ENCODE measurements at regions not wholly inside any gene's neighbourhood (a gene's known extent, or its start where the extent isn't known, plus 50 kb on each side); places are given as distances from the start of the nearest gene placed in this dataset.

DNA sequence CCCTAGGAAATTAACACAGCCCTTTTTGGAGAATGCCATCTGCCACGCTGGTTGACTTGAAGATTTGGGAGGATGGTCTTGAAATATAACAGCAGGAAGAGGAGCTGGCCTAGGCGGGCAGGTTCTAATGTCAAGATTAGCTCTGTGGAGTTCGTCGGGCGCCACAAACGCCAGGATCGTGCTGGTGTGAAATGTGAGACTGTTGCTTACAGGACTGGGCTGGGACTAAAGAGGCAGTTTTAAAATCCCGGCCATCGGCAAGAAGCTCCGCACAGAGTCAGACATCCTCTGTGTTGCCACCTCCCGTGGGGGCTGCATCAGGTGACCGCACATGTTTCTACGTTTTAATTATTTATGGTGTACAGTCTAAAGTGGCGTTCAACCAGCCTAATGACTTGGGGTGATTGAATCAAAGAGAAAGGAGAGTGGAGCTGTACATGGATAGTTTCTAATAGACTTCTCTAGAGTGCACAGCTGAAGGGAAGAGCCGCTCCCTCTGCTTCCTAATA, 99.4 kb upstream of the BCL11A start:
- H3K4me3 ChIP-seq (ENCODE audit: low read length): no peak overlapping the region
- DNase-seq: no peak
- H3K36me3 ChIP-seq (ENCODE audit: control insufficient read depth, insufficient read depth, low read length): no peaks in the 10 kb centered on the region
- H3K27ac ChIP-seq (ENCODE audit: low read length): no peak overlapping the region
- H3K4me1 ChIP-seq (ENCODE audit: control insufficient read depth, insufficient read depth, low read length): peaks cover 11% of the 10 kb centered on the region
- H3K9me3 ChIP-seq (ENCODE audit: control insufficient read depth, low read depth, low read length): no peaks in the 10 kb centered on the region
- WGBS (ENCODE audit: insufficient coverage, low lambda C conversion rate): no CpG with 5 or more reads among the region's 15 CpGs
- H3K27me3 ChIP-seq (ENCODE audit: control insufficient read depth, insufficient read depth, low read length): no peaks in the 10 kb centered on the region

DNA sequence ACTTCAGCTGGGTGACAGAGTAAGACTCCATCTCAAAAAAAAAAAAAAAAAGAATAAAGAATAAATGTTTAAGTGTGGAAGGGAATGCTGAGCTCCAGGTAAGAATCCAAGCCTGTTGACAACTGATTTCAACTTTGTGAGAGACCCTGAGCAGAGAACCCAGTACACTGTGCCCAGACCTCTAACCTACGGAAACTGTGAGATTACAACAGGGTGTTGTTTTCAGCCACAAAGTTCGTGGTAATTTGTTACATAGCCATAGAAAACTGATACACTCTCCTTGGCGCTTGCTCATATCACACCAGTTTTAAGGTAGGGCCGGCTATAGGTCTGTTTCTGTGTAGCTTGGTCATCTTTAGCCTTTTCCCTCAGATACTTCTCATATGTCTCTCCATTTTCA, 98.4 kb upstream of the PAPOLG start:
- WGBS (ENCODE audit: insufficient coverage, low lambda C conversion rate): no CpG with 5 or more reads among the region's 4 CpGs
- Histone ChIP-seq H3K4me3 (ENCODE audit: low read length) (no peak overlapping the region), H3K9me3 (ENCODE audit: control insufficient read depth, low read depth, low read length) (no peaks in the 10 kb centered on the region), H3K27ac (ENCODE audit: low read length) (no peak overlapping the region), H3K36me3 (ENCODE audit: control insufficient read depth, insufficient read depth, low read length) (no peaks in the 10 kb centered on the region), H3K4me1 (ENCODE audit: control insufficient read depth, insufficient read depth, low read length) (no peaks in the 10 kb centered on the region), H3K27me3 (ENCODE audit: control insufficient read depth, insufficient read depth, low read length) (no peaks in the 10 kb centered on the region)
- DNase-seq: no peak

DNA sequence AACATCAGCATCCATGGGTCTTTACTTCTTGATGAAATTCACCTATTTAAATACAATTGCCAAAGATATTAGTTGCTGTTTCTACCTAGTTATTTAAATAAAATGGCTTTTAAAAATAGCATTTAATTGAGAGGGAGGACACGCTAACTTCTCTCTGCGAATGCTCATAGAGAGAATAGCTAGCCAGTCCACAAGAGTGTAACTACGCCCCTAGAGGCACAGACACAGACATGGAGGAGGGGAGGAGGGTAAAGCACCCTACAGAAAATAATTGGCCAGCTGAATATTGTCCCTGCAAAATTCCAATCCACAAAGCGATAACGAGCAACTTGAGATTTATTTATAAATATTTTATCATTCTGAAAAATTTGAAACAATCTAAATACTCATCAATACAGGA, 97.0 kb upstream of the PAPOLG start:
- Histone ChIP-seq H3K4me1 (ENCODE audit: control insufficient read depth, insufficient read depth, low read length) (no peaks in the 10 kb centered on the region), H3K9me3 (ENCODE audit: control insufficient read depth, low read depth, low read length) (no peaks in the 10 kb centered on the region), H3K27me3 (ENCODE audit: control insufficient read depth, insufficient read depth, low read length) (no peaks in the 10 kb centered on the region), H3K36me3 (ENCODE audit: control insufficient read depth, insufficient read depth, low read length) (no peaks in the 10 kb centered on the region), H3K27ac (ENCODE audit: low read length) (no peak overlapping the region), H3K4me3 (ENCODE audit: low read length) (no peak overlapping the region)
- DNase-seq: no peak
- WGBS (ENCODE audit: insufficient coverage, low lambda C conversion rate): no CpG with 5 or more reads among the region's 5 CpGs

DNA sequence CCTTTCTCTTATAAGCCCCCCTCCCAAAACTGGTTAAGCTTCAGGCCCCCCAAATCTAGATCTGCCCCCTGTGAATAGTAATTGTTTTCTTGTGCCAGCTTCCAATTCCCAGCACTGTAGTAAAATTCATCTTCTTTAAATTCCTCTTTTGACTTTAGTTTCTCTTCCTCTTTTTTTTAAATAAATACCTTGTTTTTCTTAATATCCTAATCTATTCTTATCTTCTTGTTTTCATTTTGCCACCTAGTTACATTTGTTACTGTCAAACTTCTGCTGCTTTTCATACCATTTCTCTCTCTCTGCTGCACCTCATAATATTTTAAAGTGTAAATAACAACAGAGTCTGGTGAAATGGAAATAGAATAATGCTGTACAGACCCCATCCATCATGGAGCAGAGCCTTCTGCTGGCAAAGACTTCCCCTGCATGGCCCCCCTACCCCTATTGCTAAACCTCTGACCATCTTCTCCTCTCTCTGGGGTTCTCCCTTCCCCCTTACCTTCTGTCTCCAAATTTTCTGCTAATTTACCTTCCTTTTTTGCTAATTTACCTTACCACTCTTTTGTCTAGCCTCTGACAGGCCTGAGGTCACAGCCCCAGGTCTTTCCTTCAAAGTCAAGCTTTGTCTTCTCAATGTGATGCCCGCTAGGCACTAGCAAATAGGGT, 94.9 kb upstream of the PAPOLG start:
- no CpG with 5 or more reads among the region's 1 CpG for WGBS (ENCODE audit: insufficient coverage, low lambda C conversion rate)
- H3K9me3 ChIP-seq (ENCODE audit: control insufficient read depth, low read depth, low read length): no peaks in the 10 kb centered on the region
- H3K36me3 ChIP-seq (ENCODE audit: control insufficient read depth, insufficient read depth, low read length): no peaks in the 10 kb centered on the region
- H3K27me3 ChIP-seq (ENCODE audit: control insufficient read depth, insufficient read depth, low read length): no peaks in the 10 kb centered on the region
- no peak overlapping the region for H3K4me3 ChIP-seq (ENCODE audit: low read length)
- H3K4me1 ChIP-seq (ENCODE audit: control insufficient read depth, insufficient read depth, low read length): no peaks in the 10 kb centered on the region
- H3K27ac ChIP-seq (ENCODE audit: low read length): no peak overlapping the region
- DNase-seq: no peak

DNA sequence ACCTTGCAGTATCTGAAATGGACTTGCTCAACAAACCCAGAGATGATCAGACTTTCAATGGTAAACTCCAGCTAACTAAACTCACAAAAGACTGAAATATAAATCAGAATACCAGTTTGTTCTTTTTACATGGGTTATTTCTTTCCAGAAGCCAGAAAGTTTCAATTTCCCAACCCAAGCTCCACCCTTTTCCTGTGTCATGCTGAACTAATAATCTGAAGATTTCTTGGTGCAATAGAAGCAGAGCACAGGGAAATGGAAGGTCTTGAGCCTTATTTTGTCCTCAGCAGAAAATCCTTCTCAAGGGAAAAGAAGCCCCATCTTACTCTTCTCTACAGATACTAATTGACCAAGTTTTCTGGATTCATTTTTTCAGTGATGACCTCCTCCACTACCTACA, 93.3 kb upstream of the PAPOLG start:
- Histone ChIP-seq H3K9me3 (ENCODE audit: control insufficient read depth, low read depth, low read length) (no peaks in the 10 kb centered on the region), H3K4me3 (ENCODE audit: low read length) (no peak overlapping the region), H3K4me1 (ENCODE audit: control insufficient read depth, insufficient read depth, low read length) (no peaks in the 10 kb centered on the region), H3K27me3 (ENCODE audit: control insufficient read depth, insufficient read depth, low read length) (no peaks in the 10 kb centered on the region), H3K27ac (ENCODE audit: low read length) (no peak overlapping the region), H3K36me3 (ENCODE audit: control insufficient read depth, insufficient read depth, low read length) (no peaks in the 10 kb centered on the region)
- no peak for DNase-seq

DNA sequence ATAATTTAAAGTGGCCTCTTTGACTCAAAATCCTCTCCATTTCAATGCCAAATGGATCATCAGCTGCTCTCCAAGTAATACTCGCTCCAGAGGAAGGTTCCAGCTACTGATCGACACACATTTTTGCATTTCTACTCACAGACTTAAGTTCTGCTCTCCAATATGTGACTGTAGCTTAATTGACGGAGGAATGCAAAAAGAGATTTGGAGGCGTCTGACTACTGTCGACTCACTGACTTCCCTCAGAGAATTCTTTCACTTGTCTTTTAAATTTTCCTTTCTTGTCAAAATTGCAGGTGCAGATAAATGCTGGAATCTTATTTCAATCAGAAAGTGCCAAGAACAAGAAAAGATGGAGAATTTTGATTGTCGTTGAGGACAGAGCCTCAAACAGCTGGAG, 84.1 kb upstream of the PAPOLG start:
- Histone ChIP-seq H3K4me3 (ENCODE audit: low read length) (no peak overlapping the region), H3K27ac (ENCODE audit: low read length) (no peak overlapping the region), H3K36me3 (ENCODE audit: control insufficient read depth, insufficient read depth, low read length) (no peaks in the 10 kb centered on the region), H3K4me1 (ENCODE audit: control insufficient read depth, insufficient read depth, low read length) (peaks cover 10% of the 10 kb centered on the region), H3K9me3 (ENCODE audit: control insufficient read depth, low read depth, low read length) (no peaks in the 10 kb centered on the region), H3K27me3 (ENCODE audit: control insufficient read depth, insufficient read depth, low read length) (no peaks in the 10 kb centered on the region)
- no CpG with 5 or more reads among the region's 6 CpGs for WGBS (ENCODE audit: insufficient coverage, low lambda C conversion rate)
- no peak for DNase-seq

DNA sequence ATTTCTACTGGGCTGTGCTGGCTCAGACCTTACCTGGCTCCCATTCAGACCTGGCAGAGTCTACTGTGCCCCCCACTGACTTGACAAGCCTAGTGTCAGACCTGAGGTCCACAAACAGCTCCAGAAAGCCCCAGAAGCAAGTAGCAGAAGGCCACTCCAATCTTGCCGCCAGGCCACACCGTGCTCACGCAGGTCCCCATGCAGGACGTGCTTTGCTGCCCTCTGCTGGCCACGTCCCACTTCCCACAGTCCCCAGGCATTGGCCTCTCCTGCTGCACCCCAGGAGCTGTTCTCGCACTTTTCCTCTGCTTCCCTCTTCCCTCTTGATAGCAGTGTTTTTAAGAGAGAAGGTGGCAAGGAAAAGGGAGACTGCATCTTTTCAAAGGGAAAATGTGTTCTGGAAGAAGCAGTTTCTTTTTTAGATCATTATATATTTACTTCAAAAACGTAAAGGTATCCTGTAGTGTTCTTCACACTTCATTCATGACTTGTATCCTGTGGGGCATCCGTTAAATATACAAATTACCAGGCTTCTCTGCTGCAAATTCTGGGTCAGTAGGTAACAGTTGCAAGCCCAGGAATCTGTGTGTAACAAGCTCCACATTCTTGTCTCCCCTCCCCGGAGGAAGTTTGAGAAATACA, 81.4 kb upstream of the PAPOLG start:
- H3K4me3 ChIP-seq (ENCODE audit: low read length): no peak overlapping the region
- H3K4me1 ChIP-seq (ENCODE audit: control insufficient read depth, insufficient read depth, low read length): peaks cover 20% of the 10 kb centered on the region
- no peak overlapping the region for H3K27ac ChIP-seq (ENCODE audit: low read length)
- peak; percentile 69 to 79 for DNase-seq
- H3K27me3 ChIP-seq (ENCODE audit: control insufficient read depth, insufficient read depth, low read length): no peaks in the 10 kb centered on the region
- no CpG with 5 or more reads among the region's 9 CpGs for WGBS (ENCODE audit: insufficient coverage, low lambda C conversion rate)
- no peaks in the 10 kb centered on the region for H3K9me3 ChIP-seq (ENCODE audit: control insufficient read depth, low read depth, low read length)
- no peaks in the 10 kb centered on the region for H3K36me3 ChIP-seq (ENCODE audit: control insufficient read depth, insufficient read depth, low read length)

DNA sequence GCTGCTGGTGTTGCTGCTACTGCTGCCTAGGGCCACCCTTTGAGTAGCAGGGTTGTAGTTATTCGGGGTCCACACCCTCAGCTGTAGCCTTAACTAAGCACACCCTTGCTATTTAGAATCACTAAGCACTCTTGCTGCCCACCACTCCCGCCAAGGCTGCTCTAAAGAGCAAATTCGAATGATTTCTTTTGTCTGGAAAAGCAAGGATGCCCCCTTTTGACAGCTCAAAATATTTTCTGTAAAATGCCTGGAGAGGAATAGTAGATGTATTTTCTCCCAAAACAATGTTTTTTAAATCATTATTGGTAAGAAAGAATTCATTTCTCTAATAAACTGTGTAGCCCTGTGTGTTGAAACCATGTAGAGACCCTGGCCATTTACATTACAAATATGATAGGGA, 80.8 kb upstream of the PAPOLG start:
- H3K4me1 ChIP-seq (ENCODE audit: control insufficient read depth, insufficient read depth, low read length): peaks cover 20% of the 10 kb centered on the region
- WGBS (ENCODE audit: insufficient coverage, low lambda C conversion rate): no CpG with 5 or more reads among the region's 3 CpGs

DNA sequence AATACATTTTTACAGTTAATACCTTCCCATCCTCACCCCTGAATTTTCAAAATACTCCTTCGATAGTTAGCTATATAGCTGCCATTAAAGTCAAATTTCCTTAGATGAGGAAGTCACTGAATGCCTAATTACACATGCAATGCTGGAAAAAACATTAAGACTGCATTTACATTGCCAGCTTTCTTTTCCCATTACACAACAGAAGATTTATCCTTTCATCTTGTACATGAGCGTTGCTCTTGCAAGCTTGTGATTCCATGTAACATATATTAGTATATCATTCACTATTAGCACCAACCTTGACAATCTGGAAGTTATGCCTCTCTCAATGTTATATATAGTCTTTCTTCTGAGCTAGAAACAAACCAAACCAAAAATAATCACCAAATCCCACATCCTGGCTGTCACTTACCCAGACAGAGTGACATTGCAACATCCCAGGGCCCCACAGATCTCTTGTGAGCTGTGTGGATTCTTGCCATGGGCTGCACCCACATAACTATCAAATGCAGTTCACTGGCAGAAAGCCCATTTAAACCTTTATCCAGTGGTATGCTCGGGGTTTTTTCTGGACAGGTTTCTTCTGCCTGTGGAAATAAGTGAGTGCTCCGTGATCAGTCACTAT, 79.2 kb upstream of the PAPOLG start:
- DNase-seq: no peak
- H3K9me3 ChIP-seq (ENCODE audit: control insufficient read depth, low read depth, low read length): no peaks in the 10 kb centered on the region
- H3K27me3 ChIP-seq (ENCODE audit: control insufficient read depth, insufficient read depth, low read length): no peaks in the 10 kb centered on the region
- peaks cover 20% of the 10 kb centered on the region for H3K4me1 ChIP-seq (ENCODE audit: control insufficient read depth, insufficient read depth, low read length)
- no peaks in the 10 kb centered on the region for H3K36me3 ChIP-seq (ENCODE audit: control insufficient read depth, insufficient read depth, low read length)
- H3K27ac ChIP-seq (ENCODE audit: low read length): peak overlapping the region; percentile 63
- H3K4me3 ChIP-seq (ENCODE audit: low read length): no peak overlapping the region
- WGBS (ENCODE audit: insufficient coverage, low lambda C conversion rate): 100% methylated on average over 1 of the region's 4 CpGs

More for the DNA sequence above, 80.8 kb upstream of the PAPOLG start:
- no peaks in the 10 kb centered on the region for H3K36me3 ChIP-seq (ENCODE audit: control insufficient read depth, insufficient read depth, low read length)
- H3K4me3 ChIP-seq (ENCODE audit: low read length): no peak overlapping the region
- DNase-seq: no peak
- H3K27ac ChIP-seq (ENCODE audit: low read length): no peak overlapping the region
- H3K9me3 ChIP-seq (ENCODE audit: control insufficient read depth, low read depth, low read length): no peaks in the 10 kb centered on the region
- H3K27me3 ChIP-seq (ENCODE audit: control insufficient read depth, insufficient read depth, low read length): no peaks in the 10 kb centered on the region

DNA sequence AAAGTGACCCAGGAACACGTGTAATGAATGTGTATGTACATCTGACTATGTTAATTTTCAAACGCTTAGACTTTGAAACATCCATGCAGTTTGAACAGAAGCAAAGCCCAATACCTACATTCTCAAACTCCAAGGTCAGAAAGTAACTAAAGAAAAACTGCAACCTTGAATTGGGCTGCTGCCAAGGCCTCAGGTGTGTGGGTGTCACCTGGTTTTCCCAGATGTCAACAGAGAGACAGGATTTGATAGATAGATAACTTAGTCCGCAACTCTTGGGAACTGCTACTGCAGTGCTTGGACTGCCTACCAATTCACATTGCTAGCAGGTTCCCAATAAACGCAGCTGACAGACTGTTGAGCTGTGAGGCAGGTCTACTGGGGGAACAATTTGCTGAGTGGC, 78.7 kb upstream of the PAPOLG start:
- Histone ChIP-seq H3K27me3 (ENCODE audit: control insufficient read depth, insufficient read depth, low read length) (no peaks in the 10 kb centered on the region), H3K27ac (ENCODE audit: low read length) (peak overlapping the region; percentile 63), H3K9me3 (ENCODE audit: control insufficient read depth, low read depth, low read length) (no peaks in the 10 kb centered on the region), H3K36me3 (ENCODE audit: control insufficient read depth, insufficient read depth, low read length) (no peaks in the 10 kb centered on the region), H3K4me3 (ENCODE audit: low read length) (no peak overlapping the region), H3K4me1 (ENCODE audit: control insufficient read depth, insufficient read depth, low read length) (peaks cover 20% of the 10 kb centered on the region)
- no CpG with 5 or more reads among the region's 4 CpGs for WGBS (ENCODE audit: insufficient coverage, low lambda C conversion rate)
- peak; percentile 62 to 87 for DNase-seq

All from large intestine (tissue), 3 donors.